Stimulated activated CD8-positive, alpha-beta memory T cell treated with anti-CD3 and anti-CD28 coated beads, Interleukin-7, amount 100 ng/mL, for 48 hours (primary cell): ENCODE measurements at regions not wholly inside any gene's neighbourhood (a gene's known extent, or its start where the extent isn't known, plus 50 kb on each side); places are given as distances from the start of the nearest gene placed in this dataset.

Experiments used
- DNase-seq, 2 donors: peaks; one replicate each; pipeline ENCODE4 v3.0.0-alpha.2; 2020; ENCODE audit warnings: low read depth in 1 of 2; ENCODE audit errors: extremely low read depth in 1 of 2

- DNase-seq, result no peak
Measured at GRCh38 chr11:112632866-112633505, 328.2 kb upstream of the NCAM1 start.

GRCh38 chr11:112634551-112634950 is 326.7 kb upstream of the NCAM1 start:
- DNase-seq, result no peak

- DNase-seq, result no peak
Measured at GRCh38 chr11:112634995-112635737, 326.1 kb upstream of the NCAM1 start.

- no peak for DNase-seq
Measured at GRCh38 chr11:112637076-112637475, 324.1 kb upstream of the NCAM1 start.

- DNase-seq, result no peak
Measured at GRCh38 chr11:112637876-112638275, 323.3 kb upstream of the NCAM1 start.

- DNase-seq, result no peak
Measured at GRCh38 chr11:112639469-112639868, 321.8 kb upstream of the NCAM1 start.

GRCh38 chr11:112643416-112643815 is 317.8 kb upstream of the NCAM1 start:
- no peak for DNase-seq

GRCh38 chr11:112644410-112645131 is 316.6 kb upstream of the NCAM1 start:
- DNase-seq, result no peak

GRCh38 chr11:112649856-112650255 is 311.4 kb upstream of the NCAM1 start:
- DNase-seq, result no peak

- DNase-seq, result no peak
Measured at GRCh38 chr11:112650527-112650926, 310.7 kb upstream of the NCAM1 start.

GRCh38 chr11:112651386-112651785 is 309.8 kb upstream of the NCAM1 start:
- no peak for DNase-seq

GRCh38 chr11:112652786-112653390 is 308.3 kb upstream of the NCAM1 start:
- no peak for DNase-seq

GRCh38 chr11:112655371-112655770 is 305.8 kb upstream of the NCAM1 start:
- DNase-seq, result no peak

GRCh38 chr11:112656772-112657428 is 304.3 kb upstream of the NCAM1 start:
- DNase-seq, result no peak

GRCh38 chr11:112658431-112658878 is 302.8 kb upstream of the NCAM1 start:
- no peak for DNase-seq

- DNase-seq, result no peak
Measured at GRCh38 chr11:112661146-112661545, 300.1 kb upstream of the NCAM1 start.

GRCh38 chr11:112661571-112661970 is 299.6 kb upstream of the NCAM1 start:
- no peak for DNase-seq

GRCh38 chr11:112662554-112662953 is 298.7 kb upstream of the NCAM1 start:
- DNase-seq, result no peak

- no peak for DNase-seq
Measured at GRCh38 chr11:112663947-112664634, 297.1 kb upstream of the NCAM1 start.

GRCh38 chr11:112665291-112665690 is 295.9 kb upstream of the NCAM1 start:
- DNase-seq, result no peak
